ENCODE measurements at regions not wholly inside any gene's neighbourhood (a gene's known extent, or its start where the extent isn't known, plus 50 kb on each side); places are given as distances from the start of the nearest gene placed in this dataset.

GRCh38 chr7:133191787-133192186, 61.1 kb upstream of the EXOC4 start:
- no peak for DNase-seq (ENCODE audit: low read depth)

- DNase-seq (ENCODE audit: low read depth): no peak
Measured at GRCh38 chr7:133195868-133196267, 57.0 kb upstream of the EXOC4 start.

- DNase-seq (ENCODE audit: low read depth): no peak
Measured at GRCh38 chr7:133196856-133197612, 55.8 kb upstream of the EXOC4 start.

GRCh38 chr7:133197972-133198544, 54.8 kb upstream of the EXOC4 start:
- DNase-seq (ENCODE audit: low read depth): no peak

GRCh38 chr7:133199831-133200230, 53.0 kb upstream of the EXOC4 start:
- DNase-seq (ENCODE audit: low read depth): no peak

- DNase-seq (ENCODE audit: low read depth): no peak
Measured at GRCh38 chr7:133201470-133201869, 51.4 kb upstream of the EXOC4 start.

- no peak for DNase-seq (ENCODE audit: low read depth)
Measured at GRCh38 chr7:133202942-133203341, 49.9 kb upstream of the EXOC4 start.
